ENCODE measurements at regions not wholly inside any gene's neighbourhood (a gene's known extent, or its start where the extent isn't known, plus 50 kb on each side); places are given as distances from the start of the nearest gene placed in this dataset.

GRCh38 chr10:65620404-65621048 lies 1305.3 kb upstream of the LRRTM3 start:
- Histone ChIP-seq H3K4me1 (ENCODE audit: control insufficient read depth in 2 of 2, insufficient read depth in 1 of 2, low read depth in 1 of 2, low read length in 2 of 2) (no peaks in the 10 kb centered on the region), H3K4me3 (ENCODE audit: low read length in 2 of 2) (no peak overlapping the region), H2AK5ac (ENCODE audit: low read depth, low read length) (no peak overlapping the region), H2BK120ac (ENCODE audit: low read depth, low read length) (no peak overlapping the region), H3K14ac (ENCODE audit: low read length) (no peak overlapping the region), H2AFZ (ENCODE audit: low read length) (no peak overlapping the region), H3K9ac (ENCODE audit: low read depth, low read length, poor library complexity) (no peak overlapping the region), H3K79me1 (ENCODE audit: low read depth, low read length) (no peaks in the 10 kb centered on the region), H3K36me3 (replicated peaks in 1 of 2; ENCODE audit: control insufficient read depth in 2 of 2, insufficient read depth in 2 of 2, low read length in 2 of 2) (no peaks in the 10 kb centered on the region), H4K91ac (ENCODE audit: low read depth, low read length, poor library complexity) (no peak overlapping the region), H3K27ac (replicated peaks; ENCODE audit: low read length) (no peak overlapping the region), H2BK5ac (ENCODE audit: low read length) (no peak overlapping the region), H3K4ac (ENCODE audit: low read length) (no peak overlapping the region), H3K23ac (ENCODE audit: low read depth, low read length, poor library complexity) (no peak overlapping the region), H3K4me2 (ENCODE audit: insufficient read depth, low read length, poor library complexity, severe bottlenecking) (no peak overlapping the region), H2BK15ac (ENCODE audit: low read length) (no peak overlapping the region), H3K9me3 (replicated peaks in 1 of 2; ENCODE audit: control insufficient read depth in 2 of 2, insufficient read depth in 1 of 2, low read depth in 1 of 2, low read length in 2 of 2) (no peaks in the 10 kb centered on the region), H2BK12ac (ENCODE audit: low read length) (no peak overlapping the region), H3K18ac (ENCODE audit: low read length) (no peak overlapping the region), H4K8ac (ENCODE audit: low read depth, low read length) (no peak overlapping the region), H3K27me3 (ENCODE audit: control insufficient read depth in 3 of 3, insufficient read depth in 3 of 3, low read depth in 1 of 3, low read length in 3 of 3) (no peaks in the 10 kb centered on the region)
- no peak for DNase-seq (ENCODE audit: low spot score)
- no CpG with 5 or more reads among the region's 5 CpGs for WGBS, 2 donors (ENCODE audit: extremely low coverage in 2 of 2, insufficient read length in 2 of 2, insufficient replicate concordance in 1 of 2)

- H3K36me3 ChIP-seq (replicated peaks in 1 of 2; ENCODE audit: control insufficient read depth in 2 of 2, insufficient read depth in 2 of 2, low read length in 2 of 2): no peaks in the 10 kb centered on the region
- no peak overlapping the region for H3K27ac ChIP-seq (replicated peaks; ENCODE audit: low read length)
- H3K14ac ChIP-seq (ENCODE audit: low read length): no peak overlapping the region
- no peaks in the 10 kb centered on the region for H3K4me1 ChIP-seq (ENCODE audit: control insufficient read depth in 2 of 2, insufficient read depth in 1 of 2, low read depth in 1 of 2, low read length in 2 of 2)
- H3K9me3 ChIP-seq (replicated peaks in 1 of 2; ENCODE audit: control insufficient read depth in 2 of 2, insufficient read depth in 1 of 2, low read depth in 1 of 2, low read length in 2 of 2): no peaks in the 10 kb centered on the region
- no peak overlapping the region for H2AK5ac ChIP-seq (ENCODE audit: low read depth, low read length)
- no CpG with 5 or more reads among the region's 2 CpGs for WGBS, 2 donors (ENCODE audit: extremely low coverage in 2 of 2, insufficient read length in 2 of 2, insufficient replicate concordance in 1 of 2)
- H3K18ac ChIP-seq (ENCODE audit: low read length): no peak overlapping the region
- H2BK120ac ChIP-seq (ENCODE audit: low read depth, low read length): no peak overlapping the region
- H3K79me1 ChIP-seq (ENCODE audit: low read depth, low read length): no peaks in the 10 kb centered on the region
- no peak overlapping the region for H3K9ac ChIP-seq (ENCODE audit: low read depth, low read length, poor library complexity)
- no peak for DNase-seq (ENCODE audit: low spot score)
- no peak overlapping the region for H3K4me3 ChIP-seq (ENCODE audit: low read length in 2 of 2)
- H2BK15ac ChIP-seq (ENCODE audit: low read length): no peak overlapping the region
- no peak overlapping the region for H4K8ac ChIP-seq (ENCODE audit: low read depth, low read length)
- H3K4me2 ChIP-seq (ENCODE audit: insufficient read depth, low read length, poor library complexity, severe bottlenecking): no peak overlapping the region
- no peak overlapping the region for H2AFZ ChIP-seq (ENCODE audit: low read length)
- no peak overlapping the region for H2BK5ac ChIP-seq (ENCODE audit: low read length)
- H3K23ac ChIP-seq (ENCODE audit: low read depth, low read length, poor library complexity): no peak overlapping the region
- no peaks in the 10 kb centered on the region for H3K27me3 ChIP-seq (ENCODE audit: control insufficient read depth in 3 of 3, insufficient read depth in 3 of 3, low read depth in 1 of 3, low read length in 3 of 3)
- H3K4ac ChIP-seq (ENCODE audit: low read length): no peak overlapping the region
- H4K91ac ChIP-seq (ENCODE audit: low read depth, low read length, poor library complexity): no peak overlapping the region
- H2BK12ac ChIP-seq (ENCODE audit: low read length): no peak overlapping the region
These were observed 1303.2 kb upstream of the LRRTM3 start for GRCh38 chr10:65622608-65623007.

- Histone ChIP-seq H3K18ac (ENCODE audit: low read length) (no peak overlapping the region), H3K4me1 (ENCODE audit: control insufficient read depth in 2 of 2, insufficient read depth in 1 of 2, low read depth in 1 of 2, low read length in 2 of 2) (no peaks in the 10 kb centered on the region), H3K27ac (replicated peaks; ENCODE audit: low read length) (no peak overlapping the region), H3K4ac (ENCODE audit: low read length) (no peak overlapping the region), H2AK5ac (ENCODE audit: low read depth, low read length) (no peak overlapping the region), H3K36me3 (replicated peaks in 1 of 2; ENCODE audit: control insufficient read depth in 2 of 2, insufficient read depth in 2 of 2, low read length in 2 of 2) (peaks cover 0 to 2% of the 10 kb centered on the region in 2 donors), H4K8ac (ENCODE audit: low read depth, low read length) (no peak overlapping the region), H2BK120ac (ENCODE audit: low read depth, low read length) (no peak overlapping the region), H3K9me3 (replicated peaks in 1 of 2; ENCODE audit: control insufficient read depth in 2 of 2, insufficient read depth in 1 of 2, low read depth in 1 of 2, low read length in 2 of 2) (peaks cover 0 to 2% of the 10 kb centered on the region in 2 donors), H3K4me3 (ENCODE audit: low read length in 2 of 2) (no peak overlapping the region), H3K9ac (ENCODE audit: low read depth, low read length, poor library complexity) (no peak overlapping the region), H4K91ac (ENCODE audit: low read depth, low read length, poor library complexity) (no peak overlapping the region), H2BK15ac (ENCODE audit: low read length) (no peak overlapping the region), H3K27me3 (ENCODE audit: control insufficient read depth in 3 of 3, insufficient read depth in 3 of 3, low read depth in 1 of 3, low read length in 3 of 3) (no peaks in the 10 kb centered on the region), H3K79me1 (ENCODE audit: low read depth, low read length) (no peaks in the 10 kb centered on the region), H3K4me2 (ENCODE audit: insufficient read depth, low read length, poor library complexity, severe bottlenecking) (no peak overlapping the region), H2BK5ac (ENCODE audit: low read length) (no peak overlapping the region), H3K23ac (ENCODE audit: low read depth, low read length, poor library complexity) (no peak overlapping the region), H3K14ac (ENCODE audit: low read length) (no peak overlapping the region), H2BK12ac (ENCODE audit: low read length) (no peak overlapping the region), H2AFZ (ENCODE audit: low read length) (no peak overlapping the region)
- no CpG with 5 or more reads among the region's 6 CpGs for WGBS, 2 donors (ENCODE audit: extremely low coverage in 2 of 2, insufficient read length in 2 of 2, insufficient replicate concordance in 1 of 2)
- DNase-seq (ENCODE audit: low spot score): no peak
These were observed 1297.2 kb upstream of the LRRTM3 start for GRCh38 chr10:65628493-65629139.

- Histone ChIP-seq H2BK120ac (ENCODE audit: low read depth, low read length) (no peak overlapping the region), H3K27me3 (ENCODE audit: control insufficient read depth in 3 of 3, insufficient read depth in 3 of 3, low read depth in 1 of 3, low read length in 3 of 3) (no peaks in the 10 kb centered on the region), H2BK5ac (ENCODE audit: low read length) (no peak overlapping the region), H3K4me3 (ENCODE audit: low read length in 2 of 2) (no peak overlapping the region), H2AFZ (ENCODE audit: low read length) (no peak overlapping the region), H3K4ac (ENCODE audit: low read length) (no peak overlapping the region), H3K9me3 (replicated peaks in 1 of 2; ENCODE audit: control insufficient read depth in 2 of 2, insufficient read depth in 1 of 2, low read depth in 1 of 2, low read length in 2 of 2) (no peaks in the 10 kb centered on the region), H4K8ac (ENCODE audit: low read depth, low read length) (no peak overlapping the region), H4K91ac (ENCODE audit: low read depth, low read length, poor library complexity) (no peak overlapping the region), H2BK12ac (ENCODE audit: low read length) (no peak overlapping the region), H3K18ac (ENCODE audit: low read length) (no peak overlapping the region), H3K23ac (ENCODE audit: low read depth, low read length, poor library complexity) (no peak overlapping the region), H3K27ac (replicated peaks; ENCODE audit: low read length) (no peak overlapping the region), H3K9ac (ENCODE audit: low read depth, low read length, poor library complexity) (no peak overlapping the region), H3K4me1 (ENCODE audit: control insufficient read depth in 2 of 2, insufficient read depth in 1 of 2, low read depth in 1 of 2, low read length in 2 of 2) (no peaks in the 10 kb centered on the region), H3K79me1 (ENCODE audit: low read depth, low read length) (no peaks in the 10 kb centered on the region), H2BK15ac (ENCODE audit: low read length) (no peak overlapping the region), H2AK5ac (ENCODE audit: low read depth, low read length) (no peak overlapping the region), H3K14ac (ENCODE audit: low read length) (no peak overlapping the region), H3K4me2 (ENCODE audit: insufficient read depth, low read length, poor library complexity, severe bottlenecking) (no peak overlapping the region), H3K36me3 (replicated peaks in 1 of 2; ENCODE audit: control insufficient read depth in 2 of 2, insufficient read depth in 2 of 2, low read length in 2 of 2) (no peaks in the 10 kb centered on the region)
- DNase-seq (ENCODE audit: low spot score): no peak
- WGBS, 2 donors (ENCODE audit: extremely low coverage in 2 of 2, insufficient read length in 2 of 2, insufficient replicate concordance in 1 of 2): no CpG with 5 or more reads among the region's 1 CpG
These were observed 1265.8 kb upstream of the LRRTM3 start for GRCh38 chr10:65660006-65660405.

Measured in neuronal stem cell (in vitro differentiated cells).